Ishikawa (cell line): ENCODE measurements at regions not wholly inside any gene's neighbourhood (a gene's known extent, or its start where the extent isn't known, plus 50 kb on each side); places are given as distances from the start of the nearest gene placed in this dataset.

Experiments
- EGR1 ChIP-seq: IDR thresholded peaks from 2 replicates; pipeline ENCODE4 v1.6.1; 2012
- RAD21 ChIP-seq: IDR thresholded peaks from 2 replicates; pipeline ENCODE4 v1.6.1; 2012; ENCODE audit warnings: low read depth
- TAF1 ChIP-seq: IDR thresholded peaks from 2 replicates; pipeline ENCODE4 v1.6.1; 2012; ENCODE audit warnings: low read depth, mild to moderate bottlenecking
- TEAD4 ChIP-seq: IDR thresholded peaks from 2 replicates; pipeline ENCODE4 v1.6.1; 2012
- YY1 ChIP-seq: IDR thresholded peaks from 2 replicates; pipeline ENCODE4 v1.6.1; 2012; ENCODE audit warnings: low read depth
- ZBTB7A ChIP-seq: IDR thresholded peaks from 2 replicates; pipeline ENCODE4 v1.6.1; 2012; ENCODE audit warnings: low read depth
- TF ChIP-seq, protein P1 (sequence below): IDR thresholded peaks from 2 replicates; pipeline ENCODE4 v1.6.1; 2012; ENCODE audit warnings: low read depth, mild to moderate bottlenecking

DNA sequence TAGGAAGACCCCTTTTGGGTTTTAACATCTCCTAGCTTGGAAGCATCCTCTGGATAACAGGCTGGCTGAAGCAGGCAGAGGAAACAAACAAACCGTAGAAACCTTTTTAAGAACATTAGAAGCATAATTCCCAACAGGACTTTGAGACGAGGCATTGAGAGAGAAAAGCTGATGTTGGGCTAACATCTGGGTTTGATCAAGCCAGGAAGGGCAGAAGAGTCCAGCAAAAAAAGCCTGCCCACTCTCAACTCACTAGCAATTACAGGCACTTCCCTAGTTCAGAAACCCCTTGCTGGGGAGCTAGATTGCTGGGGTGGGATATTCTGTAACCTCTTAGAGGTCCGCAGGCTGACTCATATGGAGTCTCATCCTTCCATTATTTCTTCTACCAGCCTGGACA, 75.4 kb upstream of the CTNNA1 start:
- TF ChIP-seq, protein P1, sequence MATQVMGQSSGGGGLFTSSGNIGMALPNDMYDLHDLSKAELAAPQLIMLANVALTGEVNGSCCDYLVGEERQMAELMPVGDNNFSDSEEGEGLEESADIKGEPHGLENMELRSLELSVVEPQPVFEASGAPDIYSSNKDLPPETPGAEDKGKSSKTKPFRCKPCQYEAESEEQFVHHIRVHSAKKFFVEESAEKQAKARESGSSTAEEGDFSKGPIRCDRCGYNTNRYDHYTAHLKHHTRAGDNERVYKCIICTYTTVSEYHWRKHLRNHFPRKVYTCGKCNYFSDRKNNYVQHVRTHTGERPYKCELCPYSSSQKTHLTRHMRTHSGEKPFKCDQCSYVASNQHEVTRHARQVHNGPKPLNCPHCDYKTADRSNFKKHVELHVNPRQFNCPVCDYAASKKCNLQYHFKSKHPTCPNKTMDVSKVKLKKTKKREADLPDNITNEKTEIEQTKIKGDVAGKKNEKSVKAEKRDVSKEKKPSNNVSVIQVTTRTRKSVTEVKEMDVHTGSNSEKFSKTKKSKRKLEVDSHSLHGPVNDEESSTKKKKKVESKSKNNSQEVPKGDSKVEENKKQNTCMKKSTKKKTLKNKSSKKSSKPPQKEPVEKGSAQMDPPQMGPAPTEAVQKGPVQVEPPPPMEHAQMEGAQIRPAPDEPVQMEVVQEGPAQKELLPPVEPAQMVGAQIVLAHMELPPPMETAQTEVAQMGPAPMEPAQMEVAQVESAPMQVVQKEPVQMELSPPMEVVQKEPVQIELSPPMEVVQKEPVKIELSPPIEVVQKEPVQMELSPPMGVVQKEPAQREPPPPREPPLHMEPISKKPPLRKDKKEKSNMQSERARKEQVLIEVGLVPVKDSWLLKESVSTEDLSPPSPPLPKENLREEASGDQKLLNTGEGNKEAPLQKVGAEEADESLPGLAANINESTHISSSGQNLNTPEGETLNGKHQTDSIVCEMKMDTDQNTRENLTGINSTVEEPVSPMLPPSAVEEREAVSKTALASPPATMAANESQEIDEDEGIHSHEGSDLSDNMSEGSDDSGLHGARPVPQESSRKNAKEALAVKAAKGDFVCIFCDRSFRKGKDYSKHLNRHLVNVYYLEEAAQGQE = no peak
- no peak for TF ChIP-seq RAD21
- no peak for TF ChIP-seq ZBTB7A
- no peak for TF ChIP-seq EGR1
- TF ChIP-seq YY1 = no peak
- no peak for TF ChIP-seq TEAD4
- no peak for TF ChIP-seq TAF1
